PC-9 (cell line): ENCODE measurements at regions not wholly inside any gene's neighbourhood (a gene's known extent, or its start where the extent isn't known, plus 50 kb on each side); places are given as distances from the start of the nearest gene placed in this dataset.

Experiments used
- CTCF ChIP-seq: fragments of 200-600 bp; sonication (generic); conservative IDR thresholded peaks from 2 replicates; pipeline ENCODE4 v1.6.1; 2017; ENCODE audit warnings: mixed run types, antibody characterized with exemption, mild to moderate bottlenecking, moderate library complexity
- EZH2 ChIP-seq: fragments of 200-600 bp; sonication (generic); IDR thresholded peaks from 2 replicates; pipeline ENCODE4 v1.8.0; 2017; ENCODE audit warnings: antibody characterized with exemption, low read depth

- TF ChIP-seq CTCF = no peak
- TF ChIP-seq EZH2 = no peak
These were observed 87.2 kb upstream of the XCR1 start for GRCh38 chr3:46114323-46114988.
